Left ventricle myocardium inferior (tissue), 1 donor: ENCODE measurements at regions not wholly inside any gene's neighbourhood (a gene's known extent, or its start where the extent isn't known, plus 50 kb on each side); places are given as distances from the start of the nearest gene placed in this dataset.
A peak's percentile ranks its signal among the peaks of the same experiment; 100 is the strongest.

Experiments used
- DNase-seq: peaks from one replicate; pipeline ENCODE4 v3.0.0-alpha.2; 2020
- H3K27ac ChIP-seq: fragments of 200-600 bp; replicated peaks from 2 replicates; pipeline ENCODE4 v1.8.0; 2021
- H3K27me3 ChIP-seq: fragments of 200-600 bp; 2 replicates; pipeline ENCODE4 v1.8.0; 2021; ENCODE audit warnings: low read depth
- H3K36me3 ChIP-seq: fragments of 200-600 bp; 2 replicates; pipeline ENCODE4 v1.8.0; 2021
- H3K4me1 ChIP-seq: fragments of 200-600 bp; 2 replicates; pipeline ENCODE4 v1.8.0; 2021
- H3K4me3 ChIP-seq: fragments of 200-600 bp; 2 replicates; pipeline ENCODE4 v1.8.0; 2021; ENCODE audit warnings: mild to moderate bottlenecking, moderate library complexity
- H3K9me3 ChIP-seq: fragments of 200-600 bp; replicated peaks from 2 replicates; pipeline ENCODE4 v1.8.0; 2021
- intact Hi-C: fragments of 100-400 bp; cut with micrococcal nuclease; formaldehyde crosslinking; loops from one replicate; pipeline ENCODE4 v1.11.0; 2022
- TF ChIP-seq, protein P1 (sequence below): fragments of 200-600 bp; IDR thresholded peaks from 2 replicates; pipeline ENCODE4 v1.8.0; 2021; ENCODE audit warnings: antibody characterized with exemption, mild to moderate bottlenecking, borderline replicate concordance
- donor health status: DM: no; HTN: yes; CAD: no; lungs with severe emphysema.

DNA sequence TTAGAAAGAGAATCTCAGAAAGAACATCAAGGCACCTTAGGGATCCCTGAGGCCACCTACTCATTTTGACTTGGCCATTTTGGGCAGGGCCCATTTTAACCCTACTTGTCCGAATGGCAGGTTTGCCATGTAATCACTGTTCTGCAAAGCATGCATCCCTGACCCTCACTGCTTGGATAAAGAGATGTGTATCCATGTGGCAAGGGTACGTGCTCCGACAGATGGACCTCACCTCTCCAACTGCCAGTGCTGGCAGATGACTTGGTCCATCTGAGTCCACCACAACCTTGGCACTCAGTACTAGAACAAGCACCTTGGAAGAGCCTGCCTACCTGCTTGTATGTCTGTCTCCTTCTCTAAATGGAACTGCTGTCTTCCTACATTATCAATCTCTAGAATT, 139.4 kb downstream of the SPATA19 start:
- H3K27ac ChIP-seq = no peak overlapping the region
- H3K27me3 ChIP-seq = no peaks in the 10 kb centered on the region
- intact Hi-C loops = no loop called here
- no peaks in the 10 kb centered on the region for H3K36me3 ChIP-seq
- DNase-seq = no peak
- H3K9me3 ChIP-seq = no peaks in the 10 kb centered on the region
- TF ChIP-seq, protein P1, sequence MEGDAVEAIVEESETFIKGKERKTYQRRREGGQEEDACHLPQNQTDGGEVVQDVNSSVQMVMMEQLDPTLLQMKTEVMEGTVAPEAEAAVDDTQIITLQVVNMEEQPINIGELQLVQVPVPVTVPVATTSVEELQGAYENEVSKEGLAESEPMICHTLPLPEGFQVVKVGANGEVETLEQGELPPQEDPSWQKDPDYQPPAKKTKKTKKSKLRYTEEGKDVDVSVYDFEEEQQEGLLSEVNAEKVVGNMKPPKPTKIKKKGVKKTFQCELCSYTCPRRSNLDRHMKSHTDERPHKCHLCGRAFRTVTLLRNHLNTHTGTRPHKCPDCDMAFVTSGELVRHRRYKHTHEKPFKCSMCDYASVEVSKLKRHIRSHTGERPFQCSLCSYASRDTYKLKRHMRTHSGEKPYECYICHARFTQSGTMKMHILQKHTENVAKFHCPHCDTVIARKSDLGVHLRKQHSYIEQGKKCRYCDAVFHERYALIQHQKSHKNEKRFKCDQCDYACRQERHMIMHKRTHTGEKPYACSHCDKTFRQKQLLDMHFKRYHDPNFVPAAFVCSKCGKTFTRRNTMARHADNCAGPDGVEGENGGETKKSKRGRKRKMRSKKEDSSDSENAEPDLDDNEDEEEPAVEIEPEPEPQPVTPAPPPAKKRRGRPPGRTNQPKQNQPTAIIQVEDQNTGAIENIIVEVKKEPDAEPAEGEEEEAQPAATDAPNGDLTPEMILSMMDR = no peak
- peaks cover 7% of the 10 kb centered on the region for H3K4me1 ChIP-seq
- H3K4me3 ChIP-seq = no peak overlapping the region

DNA sequence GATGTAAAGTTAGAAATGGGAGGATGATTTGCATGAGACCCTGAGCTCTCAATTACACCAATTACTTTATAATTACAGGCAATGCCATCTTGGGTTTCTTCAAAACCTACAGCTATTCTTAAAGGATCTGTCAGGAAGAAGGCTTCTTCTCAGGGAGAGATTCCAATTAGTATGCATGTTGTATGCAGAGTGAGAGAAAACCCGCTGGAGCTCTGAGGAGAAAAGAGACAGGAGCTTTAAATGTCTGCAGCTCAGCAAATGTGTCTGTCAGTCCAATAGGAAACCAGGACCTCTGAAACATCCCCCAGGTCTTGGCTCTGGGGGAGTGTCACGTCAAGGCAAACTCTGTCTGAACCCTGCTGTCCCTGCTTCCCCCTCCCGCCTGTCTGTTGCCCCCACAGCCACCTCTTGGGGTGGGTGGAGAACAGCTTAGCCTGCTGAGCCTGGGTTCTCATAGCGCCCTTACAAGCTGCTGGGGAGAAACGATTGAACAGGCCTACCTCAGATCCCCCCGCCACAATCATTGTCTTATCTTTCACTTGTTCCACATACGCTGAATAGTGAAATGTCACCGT, 140.2 kb downstream of the SPATA19 start:
- no peaks in the 10 kb centered on the region for H3K36me3 ChIP-seq
- intact Hi-C loops = no loop called here
- H3K27ac ChIP-seq = no peak overlapping the region
- no peaks in the 10 kb centered on the region for H3K27me3 ChIP-seq
- H3K4me1 ChIP-seq = no peaks in the 10 kb centered on the region
- DNase-seq = no peak
- H3K9me3 ChIP-seq = no peaks in the 10 kb centered on the region
- TF ChIP-seq, protein P1 = no peak
- no peak overlapping the region for H3K4me3 ChIP-seq

DNA sequence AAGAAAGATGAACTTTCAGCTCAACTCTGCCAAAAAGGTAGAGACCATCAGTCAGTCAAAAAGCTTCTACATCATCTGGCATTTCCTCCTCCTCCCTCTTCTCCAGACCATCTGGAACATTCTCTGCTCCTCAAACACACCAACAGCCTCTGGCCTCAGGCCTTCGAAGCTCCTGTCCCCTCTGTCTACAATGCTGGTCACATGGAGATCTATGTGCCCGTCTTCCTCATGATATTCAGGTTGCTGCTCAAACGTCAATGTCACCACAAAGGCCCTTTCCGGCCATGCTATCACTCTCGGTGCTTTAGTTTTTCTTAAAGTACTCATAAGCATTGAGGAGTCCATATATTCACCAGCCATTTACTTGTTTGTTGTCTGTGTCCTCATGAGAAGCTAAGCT, 146.2 kb downstream of the SPATA19 start:
- H3K36me3 ChIP-seq = no peaks in the 10 kb centered on the region
- no peaks in the 10 kb centered on the region for H3K9me3 ChIP-seq
- TF ChIP-seq, protein P1 = no peak
- no peak for DNase-seq
- peak overlapping the region; percentile 88 for H3K27ac ChIP-seq
- intact Hi-C loops = no loop called here
- H3K4me1 ChIP-seq = peaks cover 17% of the 10 kb centered on the region
- H3K27me3 ChIP-seq = no peaks in the 10 kb centered on the region
- H3K4me3 ChIP-seq = no peak overlapping the region

DNA sequence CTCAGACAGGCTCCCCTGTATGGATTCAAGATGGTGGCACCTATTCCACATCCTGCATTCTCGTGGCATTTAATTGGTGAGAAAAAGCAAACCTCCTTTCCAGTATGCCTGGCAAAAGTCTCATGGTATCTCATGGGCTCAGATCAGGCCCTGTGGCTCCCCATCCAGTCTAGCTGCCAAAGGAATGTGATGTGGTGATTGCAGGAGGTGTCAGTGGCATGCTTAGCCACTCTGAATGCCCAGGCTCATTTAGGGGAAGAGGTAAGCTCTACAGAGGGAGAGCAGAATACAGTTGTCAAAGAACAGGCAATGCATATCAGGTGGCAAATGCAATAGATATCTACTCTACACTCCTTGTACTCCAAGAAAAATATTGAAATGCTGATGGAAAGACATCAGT, 146.7 kb downstream of the SPATA19 start:
- no peaks in the 10 kb centered on the region for H3K9me3 ChIP-seq
- no peaks in the 10 kb centered on the region for H3K27me3 ChIP-seq
- intact Hi-C loops = no loop called here
- TF ChIP-seq, protein P1 = no peak
- H3K27ac ChIP-seq = peak overlapping the region; percentile 88
- peaks cover 17% of the 10 kb centered on the region for H3K4me1 ChIP-seq
- no peak overlapping the region for H3K4me3 ChIP-seq
- H3K36me3 ChIP-seq = no peaks in the 10 kb centered on the region
- DNase-seq = no peak

DNA sequence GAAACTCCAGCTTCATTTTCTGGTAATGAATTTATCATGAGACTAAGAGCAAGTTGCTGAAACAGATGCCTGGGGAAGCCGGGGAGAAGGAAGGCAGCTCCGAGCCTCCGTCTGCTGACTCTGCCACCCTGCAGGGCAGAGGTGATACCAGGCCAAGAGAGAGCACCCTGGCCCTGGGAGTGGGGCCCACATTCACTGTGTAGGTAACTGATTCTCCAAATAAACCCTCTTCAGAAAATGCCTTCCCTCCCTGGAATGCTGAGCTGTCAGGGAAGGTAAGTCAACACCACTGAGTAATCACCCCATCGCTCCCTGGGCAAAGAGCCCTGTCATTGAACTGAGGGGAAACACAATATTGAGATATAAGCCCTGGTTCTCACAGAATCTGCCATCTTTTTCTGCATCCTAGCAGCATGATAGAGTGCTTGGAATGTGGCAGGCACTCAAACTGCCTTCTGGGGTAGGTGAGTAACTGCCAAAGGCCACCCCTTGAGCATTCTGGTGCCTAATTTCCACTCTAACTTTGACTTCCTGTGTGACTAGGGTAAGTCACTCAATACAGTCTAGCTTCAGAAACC, 147.6 kb downstream of the SPATA19 start:
- intact Hi-C loops = no loop called here
- Histone ChIP-seq H3K4me3 (peak overlapping the region; percentile 29), H3K4me1 (peaks cover 25% of the 10 kb centered on the region), H3K36me3 (no peaks in the 10 kb centered on the region), H3K27ac (peak overlapping the region; percentile 88), H3K9me3 (no peaks in the 10 kb centered on the region), H3K27me3 (no peaks in the 10 kb centered on the region)
- TF ChIP-seq, protein P1 = no peak
- no peak for DNase-seq
